ENCODE measurements at regions not wholly inside any gene's neighbourhood (a gene's known extent, or its start where the extent isn't known, plus 50 kb on each side); places are given as distances from the start of the nearest gene placed in this dataset.
"Not testable (repeated sequence)": the region's sequence is repeated elsewhere in the genome, so short reads cannot be mapped to it uniquely, and the experiment has no call there.

GRCh38 chr11:92101920-92102319, 122.7 kb upstream of the FAT3 start:
- H3K4me3 ChIP-seq (ENCODE audit: low read depth, low read length): no peak overlapping the region
- no peak for TF ChIP-seq CTCF (IDR thresholded peaks at IDR 0.05; ENCODE audit: borderline replicate concordance, insufficient read depth, low read depth, low read length)

- no peak for TF ChIP-seq CTCF (IDR thresholded peaks at IDR 0.05; ENCODE audit: borderline replicate concordance, insufficient read depth, low read depth, low read length)
- no peak overlapping the region for H3K4me3 ChIP-seq (ENCODE audit: low read depth, low read length)
These were observed 125.4 kb upstream of the FAT3 start for GRCh38 chr11:92099183-92099582.

GRCh38 chr11:92098172-92098571, 126.4 kb upstream of the FAT3 start:
- H3K4me3 ChIP-seq (ENCODE audit: low read depth, low read length): no peak overlapping the region
- no peak for TF ChIP-seq CTCF (IDR thresholded peaks at IDR 0.05; ENCODE audit: borderline replicate concordance, insufficient read depth, low read depth, low read length)

GRCh38 chr11:92087725-92088537, 136.7 kb upstream of the FAT3 start:
- H3K4me3 ChIP-seq (ENCODE audit: low read depth, low read length): no peak overlapping the region
- no peak for TF ChIP-seq CTCF (IDR thresholded peaks at IDR 0.05; ENCODE audit: borderline replicate concordance, insufficient read depth, low read depth, low read length)

- H3K4me3 ChIP-seq (ENCODE audit: low read depth, low read length): no peak overlapping the region
- TF ChIP-seq CTCF (IDR thresholded peaks at IDR 0.05; ENCODE audit: borderline replicate concordance, insufficient read depth, low read depth, low read length): no peak
These were observed 141.5 kb upstream of the FAT3 start for GRCh38 chr11:92083123-92083522.

GRCh38 chr11:92082652-92083051, 142.0 kb upstream of the FAT3 start:
- no peak overlapping the region for H3K4me3 ChIP-seq (ENCODE audit: low read depth, low read length)
- no peak for TF ChIP-seq CTCF (IDR thresholded peaks at IDR 0.05; ENCODE audit: borderline replicate concordance, insufficient read depth, low read depth, low read length)

- not testable (repeated sequence) for H3K4me3 ChIP-seq (ENCODE audit: low read depth, low read length)
These were observed 150.1 kb upstream of the FAT3 start for GRCh38 chr11:92074498-92074897.
